OCI-LY3 (cell line): ENCODE measurements at regions not wholly inside any gene's neighbourhood (a gene's known extent, or its start where the extent isn't known, plus 50 kb on each side); places are given as distances from the start of the nearest gene placed in this dataset.

ENCODE experiments used
- H2AFZ ChIP-seq: fragments of 200-600, 300-600 bp; shearing (Covaris generic); 2 replicates; pipeline ENCODE4 v1.6.0; 2014; ENCODE audit warnings: antibody characterized with exemption, low read depth, low read length
- H3K27ac ChIP-seq: fragments of 200-600, 300-600 bp; sonication (generic); 2 replicates; pipeline ENCODE4 v1.5.1; 2014; ENCODE audit warnings: mild to moderate bottlenecking, low read length, moderate library complexity, mixed read lengths
- H3K27me3 ChIP-seq: fragments of 200-600, 300-600 bp; sonication (generic); 2 replicates; pipeline ENCODE4 v1.6.1; 2014; ENCODE audit warnings: low read depth, low read length, mixed read lengths
- H3K36me3 ChIP-seq: fragments of 200-600, 300-600 bp; sonication (generic); replicated peaks from 2 replicates; pipeline ENCODE3; 2014; ENCODE audit warnings: low read depth, low read length, mixed read lengths
- H3K4me1 ChIP-seq: fragments of 300-600, 200-600 bp; sonication (generic); 2 replicates; pipeline ENCODE4 v1.6.1; 2014; ENCODE audit warnings: low read length, mixed read lengths
- H3K4me2 ChIP-seq: fragments of 200-600, 300-600 bp; sonication (generic); 2 replicates; pipeline ENCODE4 v1.6.1; 2014; ENCODE audit warnings: low read length, mixed read lengths
- H3K4me3 ChIP-seq: fragments of 300-600, 200-600 bp; sonication (generic); 2 replicates; pipeline ENCODE4 v1.5.1; 2014; ENCODE audit warnings: antibody characterized with exemption, mild to moderate bottlenecking, low read length, moderate library complexity
- H3K79me2 ChIP-seq: fragments of 300-600, 200-600 bp; shearing (Covaris generic); 2 replicates; pipeline ENCODE4 v1.6.1; 2014; ENCODE audit warnings: mild to moderate bottlenecking, low read length, mixed read lengths
- H3K9ac ChIP-seq: fragments of 300-600, 200-600 bp; shearing (Covaris generic); 2 replicates; pipeline ENCODE4 v1.6.0; 2014; ENCODE audit warnings: mild to moderate bottlenecking, low read length, moderate library complexity
- H3K9me3 ChIP-seq: fragments of 200-600, 300-600 bp; shearing (Covaris generic); 2 replicates; pipeline ENCODE4 v1.6.1; 2014; ENCODE audit warnings: low read length, mixed read lengths; ENCODE audit not compliant: insufficient read depth
- H4K20me1 ChIP-seq: fragments of 200-600, 300-600 bp; sonication (generic); 2 replicates; pipeline ENCODE4 v1.6.1; 2016; ENCODE audit warnings: low read length, mixed read lengths; ENCODE audit not compliant: insufficient read depth
- CTCF ChIP-seq: fragments of 200-600, 300-600 bp; sonication (generic); IDR thresholded peaks from 2 replicates; pipeline ENCODE4 v1.5.1; 2014; ENCODE audit warnings: antibody characterized with exemption, low read length, low read depth
- EZH2phosphoT487 ChIP-seq: fragments of 200-600 bp; shearing (Covaris generic); IDR thresholded peaks from 2 replicates; pipeline ENCODE4 v1.6.1; 2018; ENCODE audit warnings: antibody characterized with exemption, mixed run types, low read depth

GRCh38 chr2:52776571-52776970 lies 991.0 kb upstream of the CHAC2 start:
- H3K4me3 ChIP-seq, result no peak overlapping the region
- H3K27me3 ChIP-seq, result no peaks in the 10 kb centered on the region
- no peaks in the 10 kb centered on the region for H3K4me1 ChIP-seq
- H3K27ac ChIP-seq, result no peak overlapping the region
- H3K4me2 ChIP-seq, result no peak overlapping the region
- no peaks in the 10 kb centered on the region for H3K79me2 ChIP-seq
- H3K9ac ChIP-seq, result no peak overlapping the region
- TF ChIP-seq EZH2phosphoT487, result no peak
- no peak for TF ChIP-seq CTCF
- H3K9me3 ChIP-seq, result no peaks in the 10 kb centered on the region
- no peaks in the 10 kb centered on the region for H3K36me3 ChIP-seq
- H2AFZ ChIP-seq, result no peak overlapping the region
- H4K20me1 ChIP-seq, result no peaks in the 10 kb centered on the region

GRCh38 chr2:52775674-52776073 lies 991.9 kb upstream of the CHAC2 start:
- Histone ChIP-seq H3K4me3 (no peak overlapping the region), H3K9me3 (no peaks in the 10 kb centered on the region), H3K4me1 (no peaks in the 10 kb centered on the region), H3K9ac (no peak overlapping the region), H3K27me3 (no peaks in the 10 kb centered on the region), H4K20me1 (no peaks in the 10 kb centered on the region), H2AFZ (no peak overlapping the region), H3K4me2 (no peak overlapping the region), H3K27ac (no peak overlapping the region), H3K79me2 (no peaks in the 10 kb centered on the region), H3K36me3 (no peaks in the 10 kb centered on the region)
- TF ChIP-seq CTCF (no peak), EZH2phosphoT487 (no peak)

GRCh38 chr2:52765735-52766134 lies 1001.9 kb upstream of the CHAC2 start:
- H2AFZ ChIP-seq, result no peak overlapping the region
- H3K79me2 ChIP-seq, result no peaks in the 10 kb centered on the region
- no peaks in the 10 kb centered on the region for H3K4me1 ChIP-seq
- no peaks in the 10 kb centered on the region for H3K27me3 ChIP-seq
- no peak for TF ChIP-seq EZH2phosphoT487
- no peak for TF ChIP-seq CTCF
- H3K27ac ChIP-seq, result no peak overlapping the region
- H3K4me3 ChIP-seq, result no peak overlapping the region
- no peak overlapping the region for H3K9ac ChIP-seq
- H3K4me2 ChIP-seq, result no peak overlapping the region
- no peaks in the 10 kb centered on the region for H3K9me3 ChIP-seq
- no peaks in the 10 kb centered on the region for H3K36me3 ChIP-seq
- H4K20me1 ChIP-seq, result no peaks in the 10 kb centered on the region

GRCh38 chr2:52749764-52750163 lies 1017.8 kb upstream of the CHAC2 start:
- no peak for TF ChIP-seq CTCF
- no peak for TF ChIP-seq EZH2phosphoT487
- H3K4me3 ChIP-seq, result no peak overlapping the region
- H2AFZ ChIP-seq, result no peak overlapping the region
- H3K27me3 ChIP-seq, result no peaks in the 10 kb centered on the region
- H3K4me2 ChIP-seq, result no peak overlapping the region
- H3K27ac ChIP-seq, result no peak overlapping the region
- H4K20me1 ChIP-seq, result no peaks in the 10 kb centered on the region
- H3K4me1 ChIP-seq, result no peaks in the 10 kb centered on the region
- H3K9ac ChIP-seq, result no peak overlapping the region
- H3K79me2 ChIP-seq, result no peaks in the 10 kb centered on the region
- H3K36me3 ChIP-seq, result no peaks in the 10 kb centered on the region
- H3K9me3 ChIP-seq, result no peaks in the 10 kb centered on the region
